IMR-90 (cell line): ENCODE measurements at regions not wholly inside any gene's neighbourhood (a gene's known extent, or its start where the extent isn't known, plus 50 kb on each side); places are given as distances from the start of the nearest gene placed in this dataset.

Experiments
- ATAC-seq: fragments of 200-7000 bp; cut with Tn5 transposase; 2 replicates; pipeline ENCODE4 v1.9.1; 2020; ENCODE audit warnings: low read depth, mild to moderate bottlenecking, moderate library complexity
- BruUV-seq: library from RNA; stranded (reverse); fragments of 400-500 nt; replicated peaks from 2 replicates; lab custom pipeline; 2021; lab: Mats Ljungman, UMichigan
- CTCF ChIA-PET: fragments of 300-600 bp; formaldehyde crosslinking; extraction: SDS; loops from one replicate; lab custom pipeline; 2021; ENCODE audit warnings: antibody characterized with exemption; lab: Yijun Ruan, JAX
- POLR2A ChIA-PET: fragments of 300-600 bp; sonication (Branson Sonifier 250); formaldehyde crosslinking; loops from one replicate; lab custom pipeline; 2022; ENCODE audit warnings: antibody characterized with exemption; ENCODE audit not compliant: unreplicated experiment; lab: Charles Lee
- DNase-seq: peaks from one replicate; pipeline ENCODE4 v3.0.0; 2013
- H2AFZ ChIP-seq: replicated peaks from 2 replicates; pipeline ENCODE3; 2013; ENCODE audit warnings: low read length, mild to moderate bottlenecking; ENCODE audit not compliant: poor library complexity
- H2AK5ac ChIP-seq: 2 replicates; pipeline ENCODE4 v1.6.1; 2013; ENCODE audit warnings: low read depth, low read length, inconsistent platforms
- H2AK9ac ChIP-seq: replicated peaks from 2 replicates; pipeline ENCODE3; 2013; ENCODE audit warnings: mild to moderate bottlenecking, low read depth, low read length, moderate library complexity; ENCODE audit not compliant: poor library complexity
- H2BK120ac ChIP-seq: 2 replicates; pipeline ENCODE4 v1.6.1; 2013; ENCODE audit warnings: low read depth, low read length, inconsistent platforms
- H2BK15ac ChIP-seq: 3 replicates; pipeline ENCODE4 v1.6.1; 2013; ENCODE audit warnings: low read depth, low read length, inconsistent platforms
- H2BK20ac ChIP-seq: 2 replicates; pipeline ENCODE4 v1.6.1; 2013; ENCODE audit warnings: low read depth, mild to moderate bottlenecking, inconsistent platforms, low read length, moderate library complexity
- H2BK5ac ChIP-seq: 2 replicates; pipeline ENCODE4 v1.6.1; 2013; ENCODE audit warnings: mild to moderate bottlenecking, low read depth, low read length, inconsistent platforms; ENCODE audit not compliant: poor library complexity, severe bottlenecking
- H3K14ac ChIP-seq: replicated peaks from 2 replicates; pipeline ENCODE4 v1.6.1; 2013; ENCODE audit warnings: low read depth, low read length, inconsistent platforms
- H3K18ac ChIP-seq: 2 replicates; pipeline ENCODE4 v1.6.1; 2013; ENCODE audit warnings: low read depth, low read length, control low read depth
- H3K23ac ChIP-seq: 2 replicates; pipeline ENCODE4 v1.6.1; 2013; ENCODE audit warnings: low read depth, low read length, inconsistent platforms
- H3K27ac ChIP-seq: 2 replicates; pipeline ENCODE4 v1.5.1; 2013; ENCODE audit warnings: mild to moderate bottlenecking, control low read depth, low read length; ENCODE audit not compliant: insufficient read depth
- H3K27me3 ChIP-seq: 2 replicates; pipeline ENCODE4 v1.6.1; 2013; ENCODE audit warnings: low read length; ENCODE audit not compliant: control insufficient read depth, insufficient read depth
- H3K36me3 ChIP-seq: 2 replicates; pipeline ENCODE4 v1.6.1; 2013; ENCODE audit warnings: low read length, mixed read lengths; ENCODE audit not compliant: control insufficient read depth, insufficient read depth
- H3K4ac ChIP-seq: 2 replicates; pipeline ENCODE4 v1.6.1; 2013; ENCODE audit warnings: low read depth, low read length, inconsistent platforms
- H3K4me1 ChIP-seq: 2 replicates; pipeline ENCODE4 v1.6.1; 2013; ENCODE audit warnings: low read length, mixed read lengths; ENCODE audit not compliant: control insufficient read depth, insufficient read depth
- H3K4me2 ChIP-seq: 2 replicates; pipeline ENCODE4 v1.6.1; 2013; ENCODE audit warnings: low read depth, mild to moderate bottlenecking, control low read depth, low read length, moderate library complexity
- H3K4me3 ChIP-seq: 2 replicates; pipeline ENCODE4 v1.5.1; 2013; ENCODE audit warnings: low read depth, mild to moderate bottlenecking, control low read depth, low read length, moderate library complexity; ENCODE audit not compliant: insufficient read depth
- H3K56ac ChIP-seq: 2 replicates; pipeline ENCODE4 v1.6.1; 2013; ENCODE audit warnings: low read length, inconsistent platforms; ENCODE audit not compliant: insufficient read depth; ENCODE audit errors: extremely low read depth
- H3K79me1 ChIP-seq, 2 experiments: 2 replicates each; pipeline ENCODE4 v1.6.1; 2013; ENCODE audit warnings: low read length in 2 of 2, inconsistent platforms in 1 of 2, low read depth in 1 of 2
- H3K9ac ChIP-seq: 2 replicates; pipeline ENCODE4 v1.6.1; 2013; ENCODE audit warnings: low read depth, low read length, control low read depth
- H3K9me1 ChIP-seq: 2 replicates; pipeline ENCODE4 v1.6.1; 2013; ENCODE audit warnings: low read length, inconsistent platforms; ENCODE audit not compliant: insufficient read depth
- H3K9me3 ChIP-seq: 2 replicates; pipeline ENCODE4 v1.6.1; 2013; ENCODE audit warnings: low read length; ENCODE audit not compliant: control insufficient read depth, insufficient read depth
- H4K20me1 ChIP-seq: 2 replicates; pipeline ENCODE4 v1.6.1; 2013; ENCODE audit warnings: low read length, inconsistent platforms; ENCODE audit not compliant: insufficient read depth
- H4K5ac ChIP-seq: 2 replicates; pipeline ENCODE4 v1.6.1; 2013; ENCODE audit warnings: mild to moderate bottlenecking, low read depth, low read length, control low read depth
- H4K8ac ChIP-seq, 2 experiments: 2 replicates each; pipeline ENCODE4 v1.6.1; 2013; ENCODE audit warnings: low read depth in 2 of 2, low read length in 2 of 2, control low read depth in 1 of 2, inconsistent platforms in 1 of 2
- H4K91ac ChIP-seq: 2 replicates; pipeline ENCODE4 v1.6.1; 2013; ENCODE audit warnings: low read depth, low read length, inconsistent platforms; ENCODE audit not compliant: insufficient read depth
- CEBPB ChIP-seq: IDR thresholded peaks from 2 replicates; pipeline ENCODE4 v1.6.1; 2012; ENCODE audit warnings: low read depth, low read length, improper control_type of control experiment
- FOS ChIP-seq: fragments of 150-350 bp; IDR thresholded peaks from 2 replicates; pipeline ENCODE4 v1.6.1; 2016; ENCODE audit warnings: low read depth, low read length
- MAZ ChIP-seq: IDR thresholded peaks from 2 replicates; pipeline ENCODE4 v1.6.1; 2012; ENCODE audit warnings: low read depth, mild to moderate bottlenecking, low read length, improper control_type of control experiment, moderate library complexity, borderline replicate concordance
- MXI1 ChIP-seq: IDR thresholded peaks from 2 replicates; pipeline ENCODE4 v1.6.1; 2012; ENCODE audit warnings: low read depth, mild to moderate bottlenecking, low read length, moderate library complexity, borderline replicate concordance
- POLR2A ChIP-seq: IDR thresholded peaks from 2 replicates; pipeline ENCODE4 v1.6.1; 2012; ENCODE audit warnings: mild to moderate bottlenecking, low read depth, low read length
- WGBS, 2 experiments: methylation state at CpG; one replicate each; pipeline versions ENCODE4 v1.1.5 to v1.1.7; 2013; ENCODE audit warnings: missing lambda C conversion rate in 2 of 2; ENCODE audit not compliant: insufficient read length in 1 of 2; ENCODE audit errors: extremely low coverage in 2 of 2; 5-methylcytosine and 5-hydroxymethylcytosine counted together
- dilution Hi-C: fragments of 300-500 bp; cut with HindIII; formaldehyde crosslinking; loops from one replicate; pipeline ENCODE4 v1.14.3; 2018; ENCODE audit warnings: low sequenced_read_pairs; ENCODE audit not compliant: unreplicated experiment
- in situ Hi-C: fragments of 300-500 bp; cut with MboI; formaldehyde crosslinking; loops from 3 replicates; pipeline ENCODE4 v1.14.3; 2019; ENCODE audit warnings: low sequenced_read_pairs, inconsistent platforms, mixed read lengths
- intact Hi-C: fragments of 100-400 bp; cut with micrococcal nuclease; formaldehyde crosslinking; loops from 2 replicates; pipeline ENCODE4 v1.10.0; 2022

- H3K23ac ChIP-seq, result no peak overlapping the region
- BruUV-seq, result no TSS peak
- no peaks in the 10 kb centered on the region for H4K20me1 ChIP-seq
- H3K56ac ChIP-seq, result no peak overlapping the region
- H3K4ac ChIP-seq, result no peak overlapping the region
- H3K4me2 ChIP-seq, result no peak overlapping the region
- H4K91ac ChIP-seq, result no peak overlapping the region
- no peak overlapping the region for H2BK15ac ChIP-seq
- no peak overlapping the region for H3K4me3 ChIP-seq
- no peaks in the 10 kb centered on the region for H3K9me1 ChIP-seq
- H3K9ac ChIP-seq, result no peak overlapping the region
- 54% methylated on average over 6 of the region's 6 CpGs; no CpG with 5 or more reads in 1 of the 2 experiments for WGBS, 2 experiments
- H3K9me3 ChIP-seq, result peaks cover 29% of the 10 kb centered on the region
- no peak overlapping the region for H3K14ac ChIP-seq
- H2BK120ac ChIP-seq, result no peak overlapping the region
- no peaks in the 10 kb centered on the region for H3K79me1 ChIP-seq
- no peak overlapping the region for H2AFZ ChIP-seq
- no peak overlapping the region for H2BK20ac ChIP-seq
- POLR2A ChIA-PET, result no interaction called here
- no peak overlapping the region for H4K5ac ChIP-seq
- no peak overlapping the region for H2AK5ac ChIP-seq
- no peak overlapping the region for H2BK5ac ChIP-seq
- no peak overlapping the region for H3K27ac ChIP-seq
- TF ChIP-seq MAZ, result no peak
- TF ChIP-seq MXI1, result no peak
- no peak for TF ChIP-seq POLR2A
- no peak for TF ChIP-seq FOS
- TF ChIP-seq CEBPB, result no peak
- intact Hi-C loops (no loop called here), in situ Hi-C loops (loop anchor here (25.0 kb wide), 1 partner anchor 1498 kb away; no protein-coding TSS in a partner anchor), dilution Hi-C loops (no loop called here)
- H3K27me3 ChIP-seq, result no peaks in the 10 kb centered on the region
- CTCF ChIA-PET, result no interaction called here
- no peak overlapping the region for H4K8ac ChIP-seq
- no peak overlapping the region for H2AK9ac ChIP-seq
- H3K4me1 ChIP-seq, result no peaks in the 10 kb centered on the region
- ATAC-seq (no peak), DNase-seq (no peak)
- no peaks in the 10 kb centered on the region for H3K36me3 ChIP-seq
- no peak overlapping the region for H3K18ac ChIP-seq
These were observed 55.4 kb upstream of the ISX start for GRCh38 chr22:35010543-35010942.
